Breast epithelium (tissue), 3 donors: ENCODE measurements at regions not wholly inside any gene's neighbourhood (a gene's known extent, or its start where the extent isn't known, plus 50 kb on each side); places are given as distances from the start of the nearest gene placed in this dataset.

Experiments used
- POLR2AphosphoS5 ChIP-seq, 3 donors: sonication (generic); formaldehyde crosslinking; IDR thresholded peaks; one replicate each; pipeline ENCODE4 v1.6.1; 2017; ENCODE audit warnings: antibody characterized with exemption in 3 of 3
- TF ChIP-seq, protein P1 (sequence below), 3 donors: fragments of 450-650 bp; IDR thresholded peaks; one replicate each; pipeline ENCODE4 v1.5.1; 2016 to 2017; ENCODE audit warnings: antibody characterized with exemption in 3 of 3, mild to moderate bottlenecking in 3 of 3, moderate library complexity in 3 of 3

GRCh38 chr5:4042311-4042710 is 446.7 kb downstream of the IRX1 start:
- TF ChIP-seq POLR2AphosphoS5 (IDR thresholded peaks at IDR 0.05) = no peak
- TF ChIP-seq, protein P1, sequence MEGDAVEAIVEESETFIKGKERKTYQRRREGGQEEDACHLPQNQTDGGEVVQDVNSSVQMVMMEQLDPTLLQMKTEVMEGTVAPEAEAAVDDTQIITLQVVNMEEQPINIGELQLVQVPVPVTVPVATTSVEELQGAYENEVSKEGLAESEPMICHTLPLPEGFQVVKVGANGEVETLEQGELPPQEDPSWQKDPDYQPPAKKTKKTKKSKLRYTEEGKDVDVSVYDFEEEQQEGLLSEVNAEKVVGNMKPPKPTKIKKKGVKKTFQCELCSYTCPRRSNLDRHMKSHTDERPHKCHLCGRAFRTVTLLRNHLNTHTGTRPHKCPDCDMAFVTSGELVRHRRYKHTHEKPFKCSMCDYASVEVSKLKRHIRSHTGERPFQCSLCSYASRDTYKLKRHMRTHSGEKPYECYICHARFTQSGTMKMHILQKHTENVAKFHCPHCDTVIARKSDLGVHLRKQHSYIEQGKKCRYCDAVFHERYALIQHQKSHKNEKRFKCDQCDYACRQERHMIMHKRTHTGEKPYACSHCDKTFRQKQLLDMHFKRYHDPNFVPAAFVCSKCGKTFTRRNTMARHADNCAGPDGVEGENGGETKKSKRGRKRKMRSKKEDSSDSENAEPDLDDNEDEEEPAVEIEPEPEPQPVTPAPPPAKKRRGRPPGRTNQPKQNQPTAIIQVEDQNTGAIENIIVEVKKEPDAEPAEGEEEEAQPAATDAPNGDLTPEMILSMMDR (IDR thresholded peaks at IDR 0.05) = no peak
